ENCODE measurements at regions not wholly inside any gene's neighbourhood (a gene's known extent, or its start where the extent isn't known, plus 50 kb on each side); places are given as distances from the start of the nearest gene placed in this dataset.

- TF ChIP-seq, protein P1, sequence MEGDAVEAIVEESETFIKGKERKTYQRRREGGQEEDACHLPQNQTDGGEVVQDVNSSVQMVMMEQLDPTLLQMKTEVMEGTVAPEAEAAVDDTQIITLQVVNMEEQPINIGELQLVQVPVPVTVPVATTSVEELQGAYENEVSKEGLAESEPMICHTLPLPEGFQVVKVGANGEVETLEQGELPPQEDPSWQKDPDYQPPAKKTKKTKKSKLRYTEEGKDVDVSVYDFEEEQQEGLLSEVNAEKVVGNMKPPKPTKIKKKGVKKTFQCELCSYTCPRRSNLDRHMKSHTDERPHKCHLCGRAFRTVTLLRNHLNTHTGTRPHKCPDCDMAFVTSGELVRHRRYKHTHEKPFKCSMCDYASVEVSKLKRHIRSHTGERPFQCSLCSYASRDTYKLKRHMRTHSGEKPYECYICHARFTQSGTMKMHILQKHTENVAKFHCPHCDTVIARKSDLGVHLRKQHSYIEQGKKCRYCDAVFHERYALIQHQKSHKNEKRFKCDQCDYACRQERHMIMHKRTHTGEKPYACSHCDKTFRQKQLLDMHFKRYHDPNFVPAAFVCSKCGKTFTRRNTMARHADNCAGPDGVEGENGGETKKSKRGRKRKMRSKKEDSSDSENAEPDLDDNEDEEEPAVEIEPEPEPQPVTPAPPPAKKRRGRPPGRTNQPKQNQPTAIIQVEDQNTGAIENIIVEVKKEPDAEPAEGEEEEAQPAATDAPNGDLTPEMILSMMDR (conservative IDR thresholded peaks at IDR 0.05 in 1 of 2, IDR thresholded peaks at IDR 0.05 in 1 of 2; ENCODE audit: extremely low read depth in 1 of 2, insufficient read depth in 1 of 2, low read depth in 1 of 2, low read length in 2 of 2) = no peak
- TF ChIP-seq EZH2 (IDR thresholded peaks at IDR 0.05; ENCODE audit: borderline replicate concordance, low read length) = no peak
Measured at GRCh38 chrX:109934434-109934833, 68.5 kb upstream of the TMEM164 start.
